DOHH2 (cell line): ENCODE measurements at regions not wholly inside any gene's neighbourhood (a gene's known extent, or its start where the extent isn't known, plus 50 kb on each side); places are given as distances from the start of the nearest gene placed in this dataset.

ENCODE experiments used
- EZH2phosphoT487 ChIP-seq: fragments of 200-600 bp; sonication (generic); IDR thresholded peaks from 2 replicates; pipeline ENCODE4 v1.6.1; 2017; ENCODE audit warnings: borderline replicate concordance, mild to moderate bottlenecking, antibody characterized with exemption, low read length, moderate library complexity, mixed read lengths
- TF ChIP-seq, protein P1 (sequence below): fragments of 200-600 bp; sonication (generic); IDR thresholded peaks from one replicate; pipeline ENCODE4 v1.5.1; 2014; ENCODE audit warnings: antibody characterized with exemption, mild to moderate bottlenecking, low read depth, low read length; ENCODE audit not compliant: poor library complexity, severe bottlenecking

DNA sequence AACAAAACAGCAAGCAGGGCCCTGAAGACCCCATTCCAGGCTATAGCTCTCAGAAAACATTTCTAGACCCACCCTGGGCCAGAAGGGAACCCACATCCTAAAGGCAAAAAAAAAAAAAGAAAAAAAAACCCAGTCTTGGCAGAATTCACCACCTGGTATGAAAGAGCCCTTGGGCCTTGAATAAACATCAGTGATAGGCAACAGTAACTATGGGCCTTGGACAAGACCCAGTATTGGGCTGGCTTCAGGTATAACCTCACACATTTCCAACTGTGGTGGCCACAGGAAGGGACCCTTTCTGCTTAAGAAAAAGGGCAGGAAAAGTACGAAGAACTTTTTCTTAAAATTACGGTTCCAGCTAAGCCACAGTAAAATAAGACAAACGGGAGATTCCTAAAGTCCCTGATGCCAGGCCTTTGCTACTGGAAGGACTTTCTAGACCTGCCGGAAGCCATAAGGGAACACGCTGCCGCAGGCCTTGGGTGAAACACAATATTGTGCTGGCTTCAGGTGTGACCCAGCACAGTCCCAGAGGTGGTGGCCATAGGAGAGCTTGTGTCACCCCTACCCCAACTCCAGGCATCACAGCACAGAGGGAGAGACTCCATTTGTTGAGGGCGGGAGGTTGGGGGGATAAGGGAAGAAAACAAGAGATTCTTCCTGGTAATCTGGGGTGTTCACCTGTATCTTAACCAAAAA is 505.2 kb upstream of the RGMB start:
- TF ChIP-seq, protein P1, sequence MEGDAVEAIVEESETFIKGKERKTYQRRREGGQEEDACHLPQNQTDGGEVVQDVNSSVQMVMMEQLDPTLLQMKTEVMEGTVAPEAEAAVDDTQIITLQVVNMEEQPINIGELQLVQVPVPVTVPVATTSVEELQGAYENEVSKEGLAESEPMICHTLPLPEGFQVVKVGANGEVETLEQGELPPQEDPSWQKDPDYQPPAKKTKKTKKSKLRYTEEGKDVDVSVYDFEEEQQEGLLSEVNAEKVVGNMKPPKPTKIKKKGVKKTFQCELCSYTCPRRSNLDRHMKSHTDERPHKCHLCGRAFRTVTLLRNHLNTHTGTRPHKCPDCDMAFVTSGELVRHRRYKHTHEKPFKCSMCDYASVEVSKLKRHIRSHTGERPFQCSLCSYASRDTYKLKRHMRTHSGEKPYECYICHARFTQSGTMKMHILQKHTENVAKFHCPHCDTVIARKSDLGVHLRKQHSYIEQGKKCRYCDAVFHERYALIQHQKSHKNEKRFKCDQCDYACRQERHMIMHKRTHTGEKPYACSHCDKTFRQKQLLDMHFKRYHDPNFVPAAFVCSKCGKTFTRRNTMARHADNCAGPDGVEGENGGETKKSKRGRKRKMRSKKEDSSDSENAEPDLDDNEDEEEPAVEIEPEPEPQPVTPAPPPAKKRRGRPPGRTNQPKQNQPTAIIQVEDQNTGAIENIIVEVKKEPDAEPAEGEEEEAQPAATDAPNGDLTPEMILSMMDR = no peak
- no peak for TF ChIP-seq EZH2phosphoT487
